ENCODE measurements at regions not wholly inside any gene's neighbourhood (a gene's known extent, or its start where the extent isn't known, plus 50 kb on each side); places are given as distances from the start of the nearest gene placed in this dataset.

DNA sequence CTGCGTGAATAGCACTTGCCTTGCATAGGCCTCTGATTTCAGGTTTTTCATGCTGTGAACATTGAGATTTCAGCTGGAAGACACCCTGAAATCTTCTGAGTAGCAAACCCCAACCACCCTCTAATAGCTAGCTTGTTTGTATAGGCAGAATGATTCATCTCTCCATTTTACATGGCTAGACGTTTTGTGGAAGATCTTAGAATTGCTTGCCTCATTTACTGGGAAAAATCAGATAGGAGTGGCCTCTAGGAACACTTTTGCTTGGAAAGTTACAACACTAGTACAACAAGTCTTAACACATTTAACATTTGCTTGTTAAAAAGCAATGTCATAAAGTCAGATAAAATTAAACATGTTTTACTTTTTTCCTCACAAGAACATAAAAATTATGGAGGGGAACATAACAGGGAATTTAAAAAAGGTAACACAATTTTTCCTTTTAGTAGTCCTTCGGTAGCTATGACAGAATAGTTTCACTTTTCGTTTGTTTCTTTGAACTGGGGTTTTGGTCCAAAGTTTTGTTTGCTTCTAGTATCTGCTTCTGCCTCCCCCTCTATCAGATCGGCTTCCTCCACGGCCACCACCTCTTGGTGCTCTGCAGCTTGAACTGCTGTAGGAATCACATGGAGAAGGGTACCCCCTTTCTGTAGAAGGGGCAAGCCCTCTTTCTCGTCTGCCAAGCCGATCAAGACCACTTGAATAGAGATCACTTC, 102.2 kb upstream of the PTCHD4 start:
- Mint-ChIP-seq H3K9me3 (peaks cover 4 to 16% (median 15%) of the 10 kb centered on the region in 3 donors), H3K4me1 (no peaks in the 10 kb centered on the region), H3K4me3 (no peak overlapping the region), H3K36me3 (no peaks in the 10 kb centered on the region), H3K27ac (no peak overlapping the region), H3K27me3 (no peaks in the 10 kb centered on the region)
- no peak for DNase-seq
- no peaks in the 10 kb centered on the region for H3K27me3 ChIP-seq (replicated peaks in 1 of 2; ENCODE audit: control insufficient read depth in 2 of 2, extremely low read depth in 1 of 2, insufficient read depth in 2 of 2, low read length in 1 of 2)
- no peaks in the 10 kb centered on the region for H3K36me3 ChIP-seq (ENCODE audit: control insufficient read depth in 2 of 2, extremely low read depth in 1 of 2, insufficient read depth in 1 of 2, low read length in 1 of 2)
- ChIA-PET CTCF (no interaction called here), POLR2A (no interaction called here)
- no peak overlapping the region for H3K4me3 ChIP-seq (ENCODE audit: control insufficient read depth in 1 of 2, extremely low read depth in 1 of 2, low read length in 1 of 2)
- no peak overlapping the region for H3K27ac ChIP-seq (ENCODE audit: low read length)
- 98% methylated on average over 5 of the region's 8 CpGs for WGBS (ENCODE audit: insufficient coverage)
- no peaks in the 10 kb centered on the region for H3K4me1 ChIP-seq (ENCODE audit: control insufficient read depth in 1 of 2, extremely low read depth in 1 of 2, insufficient read depth in 2 of 2, low read length in 2 of 2)
- no peak for ATAC-seq (replicated peaks in 1 of 4)
- no peaks in the 10 kb centered on the region for H3K9me3 ChIP-seq

DNA sequence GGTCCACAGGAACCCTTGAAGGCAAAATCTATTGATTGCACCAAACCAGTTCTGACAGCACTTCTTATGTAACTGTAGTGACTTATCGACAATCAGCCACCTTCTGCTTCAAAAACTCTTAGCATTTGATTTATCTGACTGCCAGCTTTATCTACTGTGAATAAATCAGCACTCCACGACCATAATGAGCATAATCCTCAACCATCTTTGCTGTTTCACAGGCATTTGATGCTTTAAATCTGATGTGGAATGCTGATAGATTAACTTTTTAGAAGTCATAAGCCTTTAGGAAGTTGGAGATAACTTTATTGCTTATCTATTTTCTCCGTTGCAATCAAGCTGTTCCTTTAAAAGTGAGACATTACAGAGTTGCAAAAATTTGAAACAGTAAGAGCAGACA, 101.5 kb upstream of the PTCHD4 start:
- 47% methylated on average over 2 of the region's 3 CpGs for WGBS (ENCODE audit: insufficient coverage)

DNA sequence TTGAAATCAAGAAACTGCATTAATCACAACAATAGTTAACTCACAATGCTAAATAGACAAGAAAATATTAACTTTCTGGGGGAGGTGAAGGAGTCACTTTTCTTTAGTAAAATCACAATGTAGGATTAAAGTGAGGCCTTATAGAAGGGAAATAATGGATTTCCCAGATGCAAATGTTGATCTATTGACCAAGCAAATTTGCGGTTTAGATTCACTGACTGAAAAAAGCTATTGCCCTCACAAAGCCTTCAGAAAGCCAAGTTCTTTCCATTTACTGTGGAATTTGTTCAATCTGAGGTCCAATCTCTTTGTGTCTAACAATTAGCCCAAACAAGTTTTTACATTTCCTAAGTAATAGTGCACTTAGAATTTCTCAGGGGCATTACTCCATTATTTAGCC, 95.1 kb upstream of the PTCHD4 start:
- Histone ChIP-seq H3K4me1 (ENCODE audit: control insufficient read depth in 1 of 2, extremely low read depth in 1 of 2, insufficient read depth in 2 of 2, low read length in 2 of 2) (no peaks in the 10 kb centered on the region), H3K9me3 (no peaks in the 10 kb centered on the region), H3K4me3 (ENCODE audit: control insufficient read depth in 1 of 2, extremely low read depth in 1 of 2, low read length in 1 of 2) (no peak overlapping the region), H3K27ac (ENCODE audit: low read length) (no peak overlapping the region), H3K36me3 (ENCODE audit: control insufficient read depth in 2 of 2, extremely low read depth in 1 of 2, insufficient read depth in 1 of 2, low read length in 1 of 2) (no peaks in the 10 kb centered on the region), H3K27me3 (replicated peaks in 1 of 2; ENCODE audit: control insufficient read depth in 2 of 2, extremely low read depth in 1 of 2, insufficient read depth in 2 of 2, low read length in 1 of 2) (no peaks in the 10 kb centered on the region)
- ChIA-PET CTCF (no interaction called here), POLR2A (no interaction called here)
- Mint-ChIP-seq H3K27ac (no peak overlapping the region), H3K4me1 (no peaks in the 10 kb centered on the region), H3K27me3 (no peaks in the 10 kb centered on the region), H3K4me3 (no peak overlapping the region), H3K36me3 (no peaks in the 10 kb centered on the region), H3K9me3 (peaks cover 0 to 17% (median 11%) of the 10 kb centered on the region in 3 donors)
- no CpG with 5 or more reads among the region's 1 CpG for WGBS (ENCODE audit: insufficient coverage)
- DNase-seq (no peak), ATAC-seq (replicated peaks in 1 of 4) (no peak)

More for the DNA sequence above, 101.5 kb upstream of the PTCHD4 start:
- H3K36me3 ChIP-seq (ENCODE audit: control insufficient read depth in 2 of 2, extremely low read depth in 1 of 2, insufficient read depth in 1 of 2, low read length in 1 of 2), result no peaks in the 10 kb centered on the region
- H3K4me3 ChIP-seq (ENCODE audit: control insufficient read depth in 1 of 2, extremely low read depth in 1 of 2, low read length in 1 of 2), result no peak overlapping the region
- no peak overlapping the region for H3K27ac ChIP-seq (ENCODE audit: low read length)
- no peak overlapping the region for H3K4me3 Mint-ChIP-seq
- no peaks in the 10 kb centered on the region for H3K9me3 ChIP-seq
- POLR2A ChIA-PET, result no interaction called here
- no peak overlapping the region for H3K27ac Mint-ChIP-seq
- H3K36me3 Mint-ChIP-seq, result no peaks in the 10 kb centered on the region
- H3K9me3 Mint-ChIP-seq, result peaks cover 2 to 16% (median 15%) of the 10 kb centered on the region in 3 donors
- ATAC-seq (replicated peaks in 1 of 4), result no peak
- CTCF ChIA-PET, result no interaction called here
- no peaks in the 10 kb centered on the region for H3K4me1 ChIP-seq (ENCODE audit: control insufficient read depth in 1 of 2, extremely low read depth in 1 of 2, insufficient read depth in 2 of 2, low read length in 2 of 2)
- no peak for DNase-seq
- no peaks in the 10 kb centered on the region for H3K27me3 ChIP-seq (replicated peaks in 1 of 2; ENCODE audit: control insufficient read depth in 2 of 2, extremely low read depth in 1 of 2, insufficient read depth in 2 of 2, low read length in 1 of 2)
- H3K4me1 Mint-ChIP-seq, result no peaks in the 10 kb centered on the region
- no peaks in the 10 kb centered on the region for H3K27me3 Mint-ChIP-seq

DNA sequence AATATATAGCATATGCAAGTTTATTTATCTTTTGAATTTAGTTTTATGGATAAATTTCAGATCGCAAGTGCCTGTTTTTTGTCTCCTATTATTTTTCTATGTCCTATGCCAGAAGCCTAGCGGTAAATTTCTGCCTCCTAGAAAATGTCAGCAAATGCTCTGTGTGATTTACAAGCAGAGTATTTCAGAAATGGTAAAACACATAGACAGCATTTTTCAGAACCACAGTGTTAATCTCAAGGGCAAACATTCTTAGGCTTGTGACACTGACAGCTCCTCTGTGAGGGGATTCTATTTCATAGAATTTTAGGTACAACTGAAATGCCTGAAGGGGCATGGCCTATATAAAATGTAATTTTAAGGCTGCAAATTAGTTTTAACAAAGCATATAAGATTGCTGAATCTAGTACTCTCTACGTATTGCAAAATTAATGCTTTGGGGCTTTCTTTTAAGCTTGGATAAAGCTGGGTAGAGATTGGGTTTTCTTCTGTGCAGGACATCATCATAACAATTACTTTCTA, 89.9 kb upstream of the PTCHD4 start:
- Histone ChIP-seq H3K4me1 (ENCODE audit: control insufficient read depth in 1 of 2, extremely low read depth in 1 of 2, insufficient read depth in 2 of 2, low read length in 2 of 2) (no peaks in the 10 kb centered on the region), H3K4me3 (ENCODE audit: control insufficient read depth in 1 of 2, extremely low read depth in 1 of 2, low read length in 1 of 2) (no peak overlapping the region), H3K27me3 (replicated peaks in 1 of 2; ENCODE audit: control insufficient read depth in 2 of 2, extremely low read depth in 1 of 2, insufficient read depth in 2 of 2, low read length in 1 of 2) (no peaks in the 10 kb centered on the region), H3K36me3 (ENCODE audit: control insufficient read depth in 2 of 2, extremely low read depth in 1 of 2, insufficient read depth in 1 of 2, low read length in 1 of 2) (no peaks in the 10 kb centered on the region), H3K27ac (ENCODE audit: low read length) (no peak overlapping the region), H3K9me3 (no peaks in the 10 kb centered on the region)
- Mint-ChIP-seq H3K27me3 (no peaks in the 10 kb centered on the region), H3K4me1 (no peaks in the 10 kb centered on the region), H3K27ac (no peak overlapping the region), H3K36me3 (no peaks in the 10 kb centered on the region), H3K9me3 (peaks cover 3 to 25% (median 11%) of the 10 kb centered on the region in 3 donors), H3K4me3 (no peak overlapping the region)
- DNase-seq (no peak), ATAC-seq (replicated peaks in 1 of 4) (no peak)
- no CpG with 5 or more reads among the region's 3 CpGs for WGBS (ENCODE audit: insufficient coverage)
- CTCF ChIA-PET, result interaction anchor here in 1 of 2 donors (0.5 kb wide), 1 partner anchor 25 kb away, joined by 3 read pairs; no protein-coding TSS in a partner anchor
- POLR2A ChIA-PET, result no interaction called here

DNA sequence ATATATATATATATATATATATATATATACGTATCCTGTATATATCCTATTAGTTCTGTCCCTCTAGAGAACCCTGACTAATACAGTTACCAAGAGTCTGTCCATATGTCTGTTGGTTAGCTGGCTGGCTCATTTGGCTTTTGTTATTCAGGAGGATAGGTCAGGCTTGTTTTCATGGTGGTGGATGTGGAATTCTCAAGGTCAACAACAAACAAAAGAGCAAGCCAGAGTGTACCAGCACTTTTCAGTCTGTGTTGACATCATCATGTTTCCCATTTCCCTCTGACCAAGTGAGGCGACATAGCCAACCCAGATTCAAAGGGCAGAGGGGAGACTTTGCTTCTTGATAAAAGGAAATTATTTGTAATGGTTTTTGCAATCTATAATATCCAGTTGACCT, 88.5 kb upstream of the PTCHD4 start:
- H3K27me3 ChIP-seq (replicated peaks in 1 of 2; ENCODE audit: control insufficient read depth in 2 of 2, extremely low read depth in 1 of 2, insufficient read depth in 2 of 2, low read length in 1 of 2), result no peaks in the 10 kb centered on the region
- CTCF ChIA-PET, result no interaction called here
- Mint-ChIP-seq H3K27me3 (no peaks in the 10 kb centered on the region), H3K36me3 (no peaks in the 10 kb centered on the region), H3K27ac (no peak overlapping the region), H3K4me3 (no peak overlapping the region), H3K4me1 (no peaks in the 10 kb centered on the region), H3K9me3 (peaks cover 7 to 23% (median 11%) of the 10 kb centered on the region in 3 donors)
- POLR2A ChIA-PET, result no interaction called here
- DNase-seq, result no peak
- no peaks in the 10 kb centered on the region for H3K4me1 ChIP-seq (ENCODE audit: control insufficient read depth in 1 of 2, extremely low read depth in 1 of 2, insufficient read depth in 2 of 2, low read length in 2 of 2)
- ATAC-seq (replicated peaks in 1 of 4), result no peak
- H3K36me3 ChIP-seq (ENCODE audit: control insufficient read depth in 2 of 2, extremely low read depth in 1 of 2, insufficient read depth in 1 of 2, low read length in 1 of 2), result no peaks in the 10 kb centered on the region
- H3K27ac ChIP-seq (ENCODE audit: low read length), result no peak overlapping the region
- no peaks in the 10 kb centered on the region for H3K9me3 ChIP-seq
- no CpG with 5 or more reads among the region's 2 CpGs for WGBS (ENCODE audit: insufficient coverage)
- H3K4me3 ChIP-seq (ENCODE audit: control insufficient read depth in 1 of 2, extremely low read depth in 1 of 2, low read length in 1 of 2), result no peak overlapping the region

DNA sequence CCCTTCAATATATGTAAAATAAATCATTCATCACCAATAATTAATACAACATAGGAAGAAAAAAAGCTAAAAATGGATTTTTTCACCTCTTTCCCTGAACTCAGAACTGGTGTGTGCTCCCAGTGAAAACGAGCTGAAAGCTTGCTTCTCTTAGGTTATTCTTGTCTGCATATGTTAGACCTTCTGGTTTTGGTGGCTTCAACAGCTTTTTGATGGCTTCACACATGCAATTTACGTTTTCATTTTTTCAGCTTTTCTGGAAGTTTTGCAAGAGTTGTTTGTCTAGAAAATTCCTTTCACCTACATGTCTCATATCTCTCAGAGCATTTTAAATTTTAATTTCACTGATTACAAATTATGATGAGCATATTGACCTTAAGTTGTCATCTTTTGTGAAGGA, 86.9 kb upstream of the PTCHD4 start:
- H3K4me1 Mint-ChIP-seq, result no peaks in the 10 kb centered on the region
- ChIA-PET CTCF (no interaction called here), POLR2A (no interaction called here)
- H3K4me3 Mint-ChIP-seq, result no peak overlapping the region
- WGBS (ENCODE audit: insufficient coverage), result no CpG with 5 or more reads among the region's 2 CpGs
- no peaks in the 10 kb centered on the region for H3K27me3 Mint-ChIP-seq
- Histone ChIP-seq H3K4me1 (ENCODE audit: control insufficient read depth in 1 of 2, extremely low read depth in 1 of 2, insufficient read depth in 2 of 2, low read length in 2 of 2) (no peaks in the 10 kb centered on the region), H3K27me3 (replicated peaks in 1 of 2; ENCODE audit: control insufficient read depth in 2 of 2, extremely low read depth in 1 of 2, insufficient read depth in 2 of 2, low read length in 1 of 2) (no peaks in the 10 kb centered on the region), H3K36me3 (ENCODE audit: control insufficient read depth in 2 of 2, extremely low read depth in 1 of 2, insufficient read depth in 1 of 2, low read length in 1 of 2) (no peaks in the 10 kb centered on the region), H3K9me3 (no peaks in the 10 kb centered on the region), H3K27ac (ENCODE audit: low read length) (no peak overlapping the region), H3K4me3 (ENCODE audit: control insufficient read depth in 1 of 2, extremely low read depth in 1 of 2, low read length in 1 of 2) (no peak overlapping the region)
- no peak overlapping the region for H3K27ac Mint-ChIP-seq
- peaks cover 7 to 16% (median 11%) of the 10 kb centered on the region in 3 donors for H3K9me3 Mint-ChIP-seq
- H3K36me3 Mint-ChIP-seq, result no peaks in the 10 kb centered on the region
- no peak for ATAC-seq (replicated peaks in 1 of 4)
- DNase-seq, result no peak
